ENCODE measurements at regions not wholly inside any gene's neighbourhood (a gene's known extent, or its start where the extent isn't known, plus 50 kb on each side); places are given as distances from the start of the nearest gene placed in this dataset.

- TF ChIP-seq ZFP3 (CRISPR knock-in tag; IDR thresholded peaks at IDR 0.05) (no peak), PATZ1 (CRISPR knock-in tag; IDR thresholded peaks at IDR 0.05; ENCODE audit: borderline replicate concordance) (no peak), SNAI2 (CRISPR knock-in tag; IDR thresholded peaks at IDR 0.05) (no peak), ISL1 (CRISPR knock-in tag; IDR thresholded peaks at IDR 0.05) (no peak), ARNTL (CRISPR knock-in tag; IDR thresholded peaks at IDR 0.05; ENCODE audit: borderline replicate concordance, low read depth) (no peak)
Measured at GRCh38 chr11:11152877-11153276, 200.2 kb downstream of the CSNK2A3 start.

All from SK-N-SH treated with all-trans-retinoic acid at 6 μM for 48 hours (cell line).